HCT116 (cell line): ENCODE measurements at regions not wholly inside any gene's neighbourhood (a gene's known extent, or its start where the extent isn't known, plus 50 kb on each side); places are given as distances from the start of the nearest gene placed in this dataset.

ENCODE experiments used
- ATAC-seq: fragments of 200-7000 bp; cut with Tn5 transposase; 2 replicates; pipeline ENCODE4 v1.9.1; 2020; ENCODE audit warnings: mild to moderate bottlenecking, moderate library complexity
- BruUV-seq: library from RNA; stranded (reverse); fragments of 400-500 nt; replicated peaks from 2 replicates; lab custom pipeline; 2021; lab: Mats Ljungman, UMichigan
- CTCF ChIA-PET: fragments of 300-600 bp; sonication (Branson Sonifier 250); formaldehyde crosslinking; loops from one replicate; lab custom pipeline; 2021; ENCODE audit warnings: antibody characterized with exemption; lab: Charles Lee
- POLR2A ChIA-PET: fragments of 300-600, 350-600 bp; sonication (Branson Sonifier 250); formaldehyde crosslinking; loops from one replicate; lab custom pipeline; 2021; ENCODE audit warnings: antibody characterized with exemption; lab: Charles Lee
- RAD21 ChIA-PET, 2 experiments: fragments of 300-600 bp; sonication (Branson Sonifier 250); formaldehyde crosslinking; loops; one replicate each; lab custom pipeline; 2023; ENCODE audit warnings: low total read pairs in 2 of 2; ENCODE audit not compliant: uncharacterized antibody in 2 of 2, unreplicated experiment in 2 of 2, low non-redundant PET in 1 of 2; lab: Charles Lee
- DNase-seq: peaks from one replicate; pipeline ENCODE4 v3.0.0-alpha.2; 2010; ENCODE audit warnings: low read depth, low spot score
- H2AFZ ChIP-seq: fragments of 200-600 bp; shearing (Covaris generic), sonication (generic); 2 replicates; pipeline ENCODE4 v1.6.1; 2017; ENCODE audit warnings: low read depth, mixed run types, mixed read lengths, antibody characterized with exemption, low read length; ENCODE audit not compliant: poor library complexity, severe bottlenecking
- H3K27ac ChIP-seq: 2 replicates; pipeline ENCODE4 v1.5.1; 2012; ENCODE audit warnings: low read depth, low read length
- H3K27me3 ChIP-seq: fragments of 200-600 bp; sonication (generic); 2 replicates; pipeline ENCODE4 v1.6.1; 2016; ENCODE audit warnings: mixed run types, low read length, mixed read lengths; ENCODE audit not compliant: insufficient read depth
- H3K36me3 ChIP-seq, 2 experiments: fragments of 200-500 bp in 1 of 2; fragments of 200-600 bp in 1 of 2; sonication (Bioruptor generic) in 1 of 2; sonication (generic) in 1 of 2; 2 replicates each; pipeline versions ENCODE4 v1.5.1 to v1.6.1; 2014 to 2016; ENCODE audit warnings: low read length in 2 of 2, inconsistent platforms in 1 of 2, mixed read lengths in 1 of 2, mixed run types in 1 of 2; ENCODE audit not compliant: insufficient read depth in 2 of 2, control insufficient read depth in 1 of 2
- H3K4me1 ChIP-seq, 2 experiments: fragments of 200-600 bp in 1 of 2; sonication (generic) in 1 of 2; 2 replicates each; pipeline versions ENCODE4 v1.5.1 to v1.6.1; 2012 to 2017; ENCODE audit warnings: low read length in 2 of 2, inconsistent platforms in 1 of 2, mild to moderate bottlenecking in 1 of 2, mixed read lengths in 1 of 2, mixed run types in 1 of 2, moderate library complexity in 1 of 2; ENCODE audit not compliant: insufficient read depth in 2 of 2, control insufficient read depth in 1 of 2
- H3K4me2 ChIP-seq: fragments of 200-600 bp; sonication (generic); 2 replicates; pipeline ENCODE4 v1.6.1; 2017; ENCODE audit warnings: mixed run types, low read length, mixed read lengths
- H3K4me3 ChIP-seq, 2 experiments: fragments of 200-600 bp in 1 of 2; sonication (generic) in 1 of 2; replicated peaks in 1 of 2; 2 replicates each; pipeline ENCODE4 v1.5.1; 2011 to 2016; ENCODE audit warnings: low read length in 2 of 2, control low read depth in 1 of 2, low read depth in 1 of 2, mild to moderate bottlenecking in 1 of 2, mixed read lengths in 1 of 2, mixed run types in 1 of 2
- H3K79me2 ChIP-seq: fragments of 200-600 bp; sonication (generic); 2 replicates; pipeline ENCODE4 v1.6.1; 2017; ENCODE audit warnings: mild to moderate bottlenecking, mixed run types, low read length, moderate library complexity, mixed read lengths; ENCODE audit not compliant: insufficient read depth
- H3K9ac ChIP-seq: fragments of 200-600 bp; sonication (generic); 2 replicates; pipeline ENCODE4 v1.6.1; 2016; ENCODE audit warnings: low read length, mixed read lengths
- H3K9me2 ChIP-seq: fragments of 200-600 bp; sonication (generic), shearing (Covaris generic); 2 replicates; pipeline ENCODE4 v1.6.1; 2017; ENCODE audit warnings: mixed run types, mild to moderate bottlenecking, moderate library complexity; ENCODE audit not compliant: insufficient read depth
- H3K9me3 ChIP-seq, 2 experiments: fragments of 200-500 bp in 1 of 2; fragments of 200-600 bp in 1 of 2; sonication (Bioruptor generic) in 1 of 2; sonication (generic) in 1 of 2; 2 replicates each; pipeline ENCODE4 v1.6.1; 2014 to 2017; ENCODE audit warnings: low read length in 2 of 2, mixed read lengths in 2 of 2, inconsistent platforms in 1 of 2, low read depth in 1 of 2, mild to moderate bottlenecking in 1 of 2, mixed run types in 1 of 2, moderate library complexity in 1 of 2; ENCODE audit not compliant: control insufficient read depth in 1 of 2, insufficient read depth in 1 of 2
- H4K20me1 ChIP-seq: fragments of 200-600 bp; sonication (generic), shearing (Covaris generic); 2 replicates; pipeline ENCODE4 v1.6.1; 2017; ENCODE audit warnings: mixed run types, mild to moderate bottlenecking, moderate library complexity; ENCODE audit not compliant: insufficient read depth
- ATF3 ChIP-seq: IDR thresholded peaks from 2 replicates; pipeline ENCODE4 v1.6.1; 2012
- CBX3 ChIP-seq: IDR thresholded peaks from 2 replicates; pipeline ENCODE4 v1.6.1; 2012; ENCODE audit warnings: low read depth
- CEBPB ChIP-seq: IDR thresholded peaks from 2 replicates; pipeline ENCODE4 v1.6.1; 2012; ENCODE audit warnings: low read depth
- ELF1 ChIP-seq: IDR thresholded peaks from 2 replicates; pipeline ENCODE4 v1.6.1; 2012; ENCODE audit warnings: low read depth, borderline replicate concordance
- EZH2phosphoT487 ChIP-seq: fragments of 200-600 bp; IDR thresholded peaks from 2 replicates; pipeline ENCODE4 v1.6.1; 2018; ENCODE audit warnings: antibody characterized with exemption, borderline replicate concordance
- RAD21 ChIP-seq: IDR thresholded peaks from 2 replicates; pipeline ENCODE4 v1.6.1; 2012; ENCODE audit warnings: low read depth, mild to moderate bottlenecking
- REST ChIP-seq: IDR thresholded peaks from 2 replicates; pipeline ENCODE4 v1.6.1; 2012; ENCODE audit warnings: low read depth
- SIN3A ChIP-seq: IDR thresholded peaks from 2 replicates; pipeline ENCODE4 v1.6.1; 2012; ENCODE audit warnings: low read depth
- YY1 ChIP-seq: IDR thresholded peaks from 2 replicates; pipeline ENCODE4 v1.6.1; 2011; ENCODE audit warnings: low read length, low read depth, moderate library complexity, mild to moderate bottlenecking; ENCODE audit not compliant: insufficient replicate concordance; ENCODE audit errors: extremely low read depth
- ZBTB33 ChIP-seq: IDR thresholded peaks from 2 replicates; pipeline ENCODE4 v1.6.1; 2011; ENCODE audit warnings: mild to moderate bottlenecking, low read length, moderate library complexity; ENCODE audit not compliant: insufficient replicate concordance; ENCODE audit errors: extremely low read depth
- ZNF274 ChIP-seq: fragments of 200-500 bp; sonication (Bioruptor generic); IDR thresholded peaks from 2 replicates; pipeline ENCODE4 v1.6.1; 2014; ENCODE audit warnings: mild to moderate bottlenecking, low read depth, low read length, inconsistent platforms
- intact Hi-C: fragments of 100-400 bp; cut with micrococcal nuclease; formaldehyde crosslinking; loops from 2 replicates; pipeline ENCODE4 v1.10.0; 2022
- TF ChIP-seq, protein P1 (sequence below), 3 experiments: fragments of 200-600 bp in 1 of 3; sonication (generic) in 1 of 3; IDR thresholded peaks in 2 of 3; conservative IDR thresholded peaks in 1 of 3; 2 replicates each; pipeline ENCODE4 v1.5.1; 2012 to 2017; ENCODE audit warnings: low read depth in 2 of 3, low read length in 2 of 3, antibody characterized with exemption in 1 of 3, borderline replicate concordance in 1 of 3, control low read depth in 1 of 3, mild to moderate bottlenecking in 1 of 3, mixed read lengths in 1 of 3, mixed run types in 1 of 3, moderate library complexity in 1 of 3; ENCODE audit not compliant: insufficient read depth in 1 of 3
- TF ChIP-seq, protein P2 (sequence below): IDR thresholded peaks from 2 replicates; pipeline ENCODE4 v1.6.1; 2012

DNA sequence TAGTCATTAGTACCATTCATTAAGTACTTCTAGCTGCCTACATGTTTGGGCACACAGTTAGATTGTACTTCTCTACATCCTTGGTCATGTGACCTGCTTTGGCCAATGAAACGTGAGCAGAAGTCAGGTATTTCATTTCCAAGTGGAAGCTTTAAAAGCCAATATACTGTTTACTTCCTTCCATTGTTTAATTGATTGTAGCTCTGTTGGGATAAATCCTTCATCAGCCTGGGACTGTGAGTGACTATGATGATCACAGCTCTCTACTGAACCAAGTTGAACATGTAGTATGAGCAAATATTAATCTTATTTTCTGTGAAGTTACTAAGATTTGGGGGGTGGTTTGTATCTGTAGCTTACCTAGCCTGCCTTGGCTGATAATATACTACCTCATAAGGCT lies 116.5 kb upstream of the ROPN1 start (continued):
- no peak for TF ChIP-seq REST

- no peak overlapping the region for H3K9ac ChIP-seq
- H4K20me1 ChIP-seq = no peaks in the 10 kb centered on the region
- DNase-seq (no peak), ATAC-seq (no peak)
- H3K36me3 ChIP-seq = no peaks in the 10 kb centered on the region
- H3K9me2 ChIP-seq = no peaks in the 10 kb centered on the region
- intact Hi-C loops = no loop called here
- RAD21 ChIA-PET = no interaction called here
- H3K27ac ChIP-seq = no peak overlapping the region
- H2AFZ ChIP-seq = no peak overlapping the region
- H3K79me2 ChIP-seq = no peaks in the 10 kb centered on the region
- no peak overlapping the region for H3K4me2 ChIP-seq
- H3K4me1 ChIP-seq = no peaks in the 10 kb centered on the region
- H3K4me3 ChIP-seq = no peak overlapping the region
- H3K9me3 ChIP-seq = no peaks in the 10 kb centered on the region
- CTCF ChIA-PET = no interaction called here
- H3K27me3 ChIP-seq = peaks cover 47% of the 10 kb centered on the region
- no TSS peak for BruUV-seq
- POLR2A ChIA-PET = no interaction called here
- TF ChIP-seq, protein P1, sequence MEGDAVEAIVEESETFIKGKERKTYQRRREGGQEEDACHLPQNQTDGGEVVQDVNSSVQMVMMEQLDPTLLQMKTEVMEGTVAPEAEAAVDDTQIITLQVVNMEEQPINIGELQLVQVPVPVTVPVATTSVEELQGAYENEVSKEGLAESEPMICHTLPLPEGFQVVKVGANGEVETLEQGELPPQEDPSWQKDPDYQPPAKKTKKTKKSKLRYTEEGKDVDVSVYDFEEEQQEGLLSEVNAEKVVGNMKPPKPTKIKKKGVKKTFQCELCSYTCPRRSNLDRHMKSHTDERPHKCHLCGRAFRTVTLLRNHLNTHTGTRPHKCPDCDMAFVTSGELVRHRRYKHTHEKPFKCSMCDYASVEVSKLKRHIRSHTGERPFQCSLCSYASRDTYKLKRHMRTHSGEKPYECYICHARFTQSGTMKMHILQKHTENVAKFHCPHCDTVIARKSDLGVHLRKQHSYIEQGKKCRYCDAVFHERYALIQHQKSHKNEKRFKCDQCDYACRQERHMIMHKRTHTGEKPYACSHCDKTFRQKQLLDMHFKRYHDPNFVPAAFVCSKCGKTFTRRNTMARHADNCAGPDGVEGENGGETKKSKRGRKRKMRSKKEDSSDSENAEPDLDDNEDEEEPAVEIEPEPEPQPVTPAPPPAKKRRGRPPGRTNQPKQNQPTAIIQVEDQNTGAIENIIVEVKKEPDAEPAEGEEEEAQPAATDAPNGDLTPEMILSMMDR (IDR thresholded peaks at IDR 0.05 in 2 of 3, conservative IDR thresholded peaks at IDR 0.05 in 1 of 3; ENCODE audit: borderline replicate concordance in 1 of 3, insufficient read depth in 1 of 3, low read depth in 2 of 3, low read length in 2 of 3) = no peak
- TF ChIP-seq SIN3A (no peak), RAD21 (no peak), ELF1 (no peak), CEBPB (no peak), ZNF274 (no peak), ZBTB33 (no peak), YY1 (no peak), CBX3 (no peak), ATF3 (no peak), EZH2phosphoT487 (no peak)
- TF ChIP-seq, protein P2, sequence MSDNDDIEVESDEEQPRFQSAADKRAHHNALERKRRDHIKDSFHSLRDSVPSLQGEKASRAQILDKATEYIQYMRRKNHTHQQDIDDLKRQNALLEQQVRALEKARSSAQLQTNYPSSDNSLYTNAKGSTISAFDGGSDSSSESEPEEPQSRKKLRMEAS = no peak
Measured at GRCh38 chr3:124113485-124113884, 121.6 kb upstream of the ROPN1 start.
